Kidney (tissue), 13 donors: ENCODE measurements at regions not wholly inside any gene's neighbourhood (a gene's known extent, or its start where the extent isn't known, plus 50 kb on each side); places are given as distances from the start of the nearest gene placed in this dataset.

Experiments
- DNase-seq, 5 donors: peaks; one replicate each; pipeline ENCODE4 v3.0.0-alpha.2; 2013 to 2020
- FAIRE-seq: peaks from 2 replicates; lab custom pipeline; 2012; peaks lifted over from hg19 to GRCh38; lab: Jason Lieb, UNC
- H3K27ac ChIP-seq, 2 donors: one replicate each; pipeline ENCODE4 v1.7.0; 2013; ENCODE audit warnings: low read depth in 2 of 2, low read length in 2 of 2, inconsistent platforms in 1 of 2
- H3K27me3 ChIP-seq: one replicate; pipeline ENCODE4 v1.7.1; 2013; ENCODE audit warnings: low read length, inconsistent platforms; ENCODE audit not compliant: control insufficient read depth, insufficient read depth
- H3K36me3 ChIP-seq, 3 donors: one replicate each; pipeline versions ENCODE4 v1.7.0 to v1.7.1; 2013; ENCODE audit warnings: low read length in 3 of 3, control low read depth in 1 of 3, inconsistent platforms in 1 of 3; ENCODE audit not compliant: insufficient read depth in 3 of 3, control insufficient read depth in 2 of 3
- H3K4me1 ChIP-seq, 3 donors: one replicate each; pipeline versions ENCODE4 v1.7.0 to v1.7.1; 2013; ENCODE audit warnings: low read length in 3 of 3, inconsistent platforms in 1 of 3, low read depth in 1 of 3; ENCODE audit not compliant: control insufficient read depth in 2 of 3, insufficient read depth in 2 of 3
- H3K4me3 ChIP-seq, 3 donors: one replicate each; pipeline versions ENCODE4 v1.7.0 to v1.8.1; 2013; ENCODE audit warnings: low read length in 3 of 3, control low read depth in 1 of 3, inconsistent platforms in 1 of 3
- H3K9ac ChIP-seq, 3 donors: one replicate each; pipeline versions ENCODE4 v1.7.0 to v1.7.1; 2013; ENCODE audit warnings: low read length in 3 of 3, control low read depth in 1 of 3, inconsistent platforms in 1 of 3
- H3K9me3 ChIP-seq, 3 donors: one replicate each; pipeline versions ENCODE4 v1.7.0 to v1.7.1; 2013; ENCODE audit warnings: low read length in 3 of 3, control low read depth in 1 of 3, inconsistent platforms in 1 of 3; ENCODE audit not compliant: control insufficient read depth in 2 of 3, insufficient read depth in 1 of 3
- intact Hi-C: fragments of 100-400 bp; cut with DNase I; formaldehyde crosslinking; loops from one replicate; pipeline ENCODE4 v1.11.1; 2022
- TF ChIP-seq, protein P1 (sequence below): IDR thresholded peaks from 3 replicates; pipeline ENCODE4 v1.5.1; 2012; ENCODE audit warnings: mild to moderate bottlenecking, moderate library complexity, borderline replicate concordance; ENCODE audit not compliant: insufficient read depth; ENCODE audit errors: extremely low read depth
- donor health status: control.
- donor health status: control.
- donor health status: control.
- donor health status: control.
- donor health status: control.
- donor health status: DM: yes; HTN: yes; CAD: no.
- donor health status: Normal renal cell carcinoma (clear cell type).

DNA sequence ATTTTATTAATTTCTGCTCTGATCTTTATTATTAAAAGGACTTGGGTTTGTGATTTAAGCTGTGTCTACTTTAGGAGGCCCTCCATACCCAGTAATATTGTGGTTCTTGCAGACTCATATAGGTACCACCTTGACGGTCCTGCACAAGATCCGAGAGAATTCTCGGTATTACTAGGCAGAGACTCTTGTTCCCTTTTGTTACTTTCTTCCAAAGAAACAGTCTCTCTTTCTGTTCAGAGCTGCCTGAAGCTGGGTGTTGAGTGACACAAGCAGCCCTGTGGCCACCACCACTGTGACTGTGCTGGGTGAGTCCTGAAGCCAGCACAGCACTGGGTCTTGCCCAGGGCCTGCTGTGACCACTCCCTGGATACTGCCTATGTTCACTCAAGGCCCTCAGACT lies 666.6 kb downstream of the SEMA5A start:
- intact Hi-C loops = no loop called here
- H3K27me3 ChIP-seq = no peaks in the 10 kb centered on the region
- H3K4me1 ChIP-seq = no peaks in the 10 kb centered on the region
- no peak overlapping the region for H3K27ac ChIP-seq
- H3K9me3 ChIP-seq = peaks cover 0 to 2% (median 0%) of the 10 kb centered on the region in 3 donors
- H3K4me3 ChIP-seq = no peak overlapping the region
- no peak overlapping the region for H3K9ac ChIP-seq
- no peak for FAIRE-seq
- no peaks in the 10 kb centered on the region for H3K36me3 ChIP-seq
- DNase-seq = no peak
- TF ChIP-seq, protein P1, sequence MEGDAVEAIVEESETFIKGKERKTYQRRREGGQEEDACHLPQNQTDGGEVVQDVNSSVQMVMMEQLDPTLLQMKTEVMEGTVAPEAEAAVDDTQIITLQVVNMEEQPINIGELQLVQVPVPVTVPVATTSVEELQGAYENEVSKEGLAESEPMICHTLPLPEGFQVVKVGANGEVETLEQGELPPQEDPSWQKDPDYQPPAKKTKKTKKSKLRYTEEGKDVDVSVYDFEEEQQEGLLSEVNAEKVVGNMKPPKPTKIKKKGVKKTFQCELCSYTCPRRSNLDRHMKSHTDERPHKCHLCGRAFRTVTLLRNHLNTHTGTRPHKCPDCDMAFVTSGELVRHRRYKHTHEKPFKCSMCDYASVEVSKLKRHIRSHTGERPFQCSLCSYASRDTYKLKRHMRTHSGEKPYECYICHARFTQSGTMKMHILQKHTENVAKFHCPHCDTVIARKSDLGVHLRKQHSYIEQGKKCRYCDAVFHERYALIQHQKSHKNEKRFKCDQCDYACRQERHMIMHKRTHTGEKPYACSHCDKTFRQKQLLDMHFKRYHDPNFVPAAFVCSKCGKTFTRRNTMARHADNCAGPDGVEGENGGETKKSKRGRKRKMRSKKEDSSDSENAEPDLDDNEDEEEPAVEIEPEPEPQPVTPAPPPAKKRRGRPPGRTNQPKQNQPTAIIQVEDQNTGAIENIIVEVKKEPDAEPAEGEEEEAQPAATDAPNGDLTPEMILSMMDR = no peak

DNA sequence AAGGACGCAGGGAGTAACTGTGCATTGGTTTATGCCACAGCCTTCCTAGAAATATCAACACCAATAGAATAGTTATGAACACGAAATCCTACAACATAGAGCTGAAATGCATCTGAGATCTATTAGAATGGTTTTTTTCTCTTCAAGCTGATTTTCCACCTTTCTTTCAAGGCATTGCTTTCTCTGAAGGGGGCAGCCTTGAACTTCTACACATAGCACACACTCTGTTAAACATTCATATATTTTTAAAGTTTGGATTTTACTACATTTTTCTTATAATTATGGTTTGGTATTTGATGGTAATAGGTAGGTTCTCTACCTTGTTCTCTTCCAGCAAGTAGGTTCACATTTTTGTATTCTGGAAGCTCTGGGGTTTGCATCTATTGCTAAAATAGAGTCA lies 661.8 kb downstream of the SEMA5A start:
- Histone ChIP-seq H3K27ac (no peak overlapping the region), H3K36me3 (no peaks in the 10 kb centered on the region), H3K4me1 (no peaks in the 10 kb centered on the region), H3K27me3 (no peaks in the 10 kb centered on the region), H3K4me3 (no peak overlapping the region), H3K9me3 (no peaks in the 10 kb centered on the region), H3K9ac (no peak overlapping the region)
- TF ChIP-seq, protein P1 = no peak
- intact Hi-C loops = no loop called here
- no peak for FAIRE-seq
- no peak for DNase-seq

DNA sequence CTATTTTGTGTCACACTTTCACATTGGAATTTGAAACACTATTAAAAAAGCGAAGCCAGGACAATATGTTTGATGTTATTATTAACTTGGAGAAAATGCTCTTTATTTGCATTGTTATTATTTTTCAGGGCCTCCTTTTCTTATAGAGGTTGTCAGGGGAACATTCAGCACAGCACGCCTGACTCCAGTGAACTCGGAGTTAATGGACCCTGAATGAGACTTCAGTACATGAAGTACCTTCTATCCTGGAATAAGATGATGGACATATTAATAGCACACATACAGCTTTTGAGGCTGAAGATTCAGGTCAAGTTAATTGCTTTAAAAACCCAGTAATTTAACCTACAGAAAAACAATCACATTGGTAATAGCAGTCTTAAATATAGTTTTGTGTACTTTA lies 652.9 kb downstream of the SEMA5A start:
- Histone ChIP-seq H3K27ac (no peak overlapping the region), H3K27me3 (no peaks in the 10 kb centered on the region), H3K4me3 (no peak overlapping the region), H3K4me1 (no peaks in the 10 kb centered on the region), H3K9me3 (no peaks in the 10 kb centered on the region), H3K9ac (no peak overlapping the region), H3K36me3 (no peaks in the 10 kb centered on the region)
- FAIRE-seq = no peak
- TF ChIP-seq, protein P1 = no peak
- intact Hi-C loops = no loop called here
- peak in 3 of 5 donors; percentile 31 to 81 (median 59) for DNase-seq

GRCh38 chr5:8894031-8894430 lies 651.8 kb downstream of the SEMA5A start:
- H3K9ac ChIP-seq = no peak overlapping the region
- no peaks in the 10 kb centered on the region for H3K36me3 ChIP-seq
- DNase-seq (no peak), FAIRE-seq (no peak)
- H3K4me3 ChIP-seq = no peak overlapping the region
- intact Hi-C loops = no loop called here
- no peaks in the 10 kb centered on the region for H3K4me1 ChIP-seq
- TF ChIP-seq, protein P1 = no peak
- no peaks in the 10 kb centered on the region for H3K27me3 ChIP-seq
- H3K9me3 ChIP-seq = no peaks in the 10 kb centered on the region
- no peak overlapping the region for H3K27ac ChIP-seq
